GM10248 (cell line): ENCODE measurements at regions not wholly inside any gene's neighbourhood (a gene's known extent, or its start where the extent isn't known, plus 50 kb on each side); places are given as distances from the start of the nearest gene placed in this dataset.

Experiments used
- CTCF ChIA-PET: fragments of 300-600 bp; sonication (Branson Sonifier 250); formaldehyde crosslinking; extraction: SDS; loops from one replicate; lab custom pipeline; 2021; ENCODE audit warnings: antibody characterized with exemption; lab: Yijun Ruan, JAX
- POLR2A ChIA-PET: fragments of 350-650 bp; sonication (Branson Sonifier 250); formaldehyde crosslinking; extraction: SDS; loops from one replicate; lab custom pipeline; 2020; ENCODE audit warnings: antibody characterized with exemption; lab: Yijun Ruan, JAX
- DNase-seq: peaks from one replicate; pipeline ENCODE4 v3.0.0; 2012; ENCODE audit errors: extremely low spot score
- TF ChIP-seq, protein P1 (sequence below): IDR thresholded peaks from 2 replicates; pipeline ENCODE4 v1.5.1; 2012; ENCODE audit warnings: mild to moderate bottlenecking, low read depth; ENCODE audit errors: extremely low read depth, missing control alignments, control extremely low read depth

DNA sequence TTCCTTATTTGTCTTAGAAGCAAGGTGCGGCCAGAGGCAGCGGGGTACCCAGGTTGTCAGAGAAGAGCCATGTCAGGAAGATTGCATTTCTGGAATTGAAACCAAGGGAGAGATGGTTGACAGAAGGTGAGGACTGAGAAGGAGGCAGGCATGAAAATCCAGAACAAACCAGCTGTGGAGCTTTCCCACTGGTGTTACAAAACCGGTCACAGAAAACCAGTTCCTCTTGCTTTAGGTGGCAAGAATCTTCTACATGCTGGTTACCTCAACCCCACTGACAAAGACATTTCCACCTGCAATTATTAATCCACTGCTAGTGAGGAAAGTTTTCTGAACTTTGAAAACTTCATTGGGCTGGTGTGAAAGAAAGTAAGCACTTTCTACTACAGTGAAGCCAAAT lies 64.0 kb upstream of the MED4 start:
- DNase-seq, result no peak
- TF ChIP-seq, protein P1, sequence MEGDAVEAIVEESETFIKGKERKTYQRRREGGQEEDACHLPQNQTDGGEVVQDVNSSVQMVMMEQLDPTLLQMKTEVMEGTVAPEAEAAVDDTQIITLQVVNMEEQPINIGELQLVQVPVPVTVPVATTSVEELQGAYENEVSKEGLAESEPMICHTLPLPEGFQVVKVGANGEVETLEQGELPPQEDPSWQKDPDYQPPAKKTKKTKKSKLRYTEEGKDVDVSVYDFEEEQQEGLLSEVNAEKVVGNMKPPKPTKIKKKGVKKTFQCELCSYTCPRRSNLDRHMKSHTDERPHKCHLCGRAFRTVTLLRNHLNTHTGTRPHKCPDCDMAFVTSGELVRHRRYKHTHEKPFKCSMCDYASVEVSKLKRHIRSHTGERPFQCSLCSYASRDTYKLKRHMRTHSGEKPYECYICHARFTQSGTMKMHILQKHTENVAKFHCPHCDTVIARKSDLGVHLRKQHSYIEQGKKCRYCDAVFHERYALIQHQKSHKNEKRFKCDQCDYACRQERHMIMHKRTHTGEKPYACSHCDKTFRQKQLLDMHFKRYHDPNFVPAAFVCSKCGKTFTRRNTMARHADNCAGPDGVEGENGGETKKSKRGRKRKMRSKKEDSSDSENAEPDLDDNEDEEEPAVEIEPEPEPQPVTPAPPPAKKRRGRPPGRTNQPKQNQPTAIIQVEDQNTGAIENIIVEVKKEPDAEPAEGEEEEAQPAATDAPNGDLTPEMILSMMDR, result no peak
- CTCF ChIA-PET, result no interaction called here
- POLR2A ChIA-PET, result interaction anchor here (0.6 kb wide), 1 partner anchor 1512 kb away, joined by 4 read pairs; no protein-coding TSS in a partner anchor

DNA sequence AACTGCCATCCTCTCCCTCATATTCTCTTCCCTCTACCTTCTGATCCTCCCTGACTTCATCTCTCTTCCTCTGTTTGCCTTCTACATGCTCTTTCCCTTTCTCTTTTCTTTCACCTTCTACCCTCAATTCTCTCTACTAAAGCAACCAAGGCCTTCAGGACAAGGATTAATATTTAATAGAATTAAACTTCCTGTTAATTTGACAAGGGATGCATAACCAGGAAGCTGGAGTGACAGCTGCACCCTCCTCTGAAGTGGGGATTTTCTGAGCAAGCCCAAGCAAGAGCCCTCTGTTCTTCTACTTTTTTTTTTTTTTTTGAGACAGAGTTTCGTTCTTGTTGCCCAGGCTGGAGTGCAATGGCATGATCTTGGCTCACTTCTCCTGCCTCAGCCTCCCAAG lies 63.4 kb upstream of the MED4 start:
- POLR2A ChIA-PET, result interaction anchor here (0.6 kb wide), 1 partner anchor 1511 kb away, joined by 4 read pairs; no protein-coding TSS in a partner anchor
- CTCF ChIA-PET, result no interaction called here
- DNase-seq, result no peak
- TF ChIP-seq, protein P1, result no peak

DNA sequence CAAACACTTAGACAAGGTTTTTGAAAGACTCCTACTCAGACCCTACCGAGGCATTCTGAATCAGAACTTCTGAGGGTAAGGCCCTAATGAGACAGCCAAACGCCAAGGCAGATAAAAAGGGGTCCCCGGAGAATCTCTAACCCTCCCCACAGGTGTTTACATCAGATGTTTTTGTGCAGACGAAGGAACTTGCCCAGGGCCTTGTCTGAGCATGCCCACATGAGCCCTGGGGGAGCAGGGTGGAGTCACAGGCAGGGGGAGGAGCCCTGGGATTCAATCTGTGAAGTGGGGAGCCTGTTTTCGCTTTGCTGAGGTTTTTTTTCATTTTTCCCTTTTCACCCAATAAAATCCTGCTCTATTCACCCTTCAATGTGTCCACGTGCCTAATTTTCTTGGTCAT lies 61.6 kb upstream of the MED4 start:
- ChIA-PET POLR2A (no interaction called here), CTCF (interaction anchor here (1.1 to 1.2 kb wide), 3 partner anchors 13 to 29 kb away, joined by 3 to 4 read pairs (median 3); no protein-coding TSS in a partner anchor)
- no peak for DNase-seq
- TF ChIP-seq, protein P1, result no peak

DNA sequence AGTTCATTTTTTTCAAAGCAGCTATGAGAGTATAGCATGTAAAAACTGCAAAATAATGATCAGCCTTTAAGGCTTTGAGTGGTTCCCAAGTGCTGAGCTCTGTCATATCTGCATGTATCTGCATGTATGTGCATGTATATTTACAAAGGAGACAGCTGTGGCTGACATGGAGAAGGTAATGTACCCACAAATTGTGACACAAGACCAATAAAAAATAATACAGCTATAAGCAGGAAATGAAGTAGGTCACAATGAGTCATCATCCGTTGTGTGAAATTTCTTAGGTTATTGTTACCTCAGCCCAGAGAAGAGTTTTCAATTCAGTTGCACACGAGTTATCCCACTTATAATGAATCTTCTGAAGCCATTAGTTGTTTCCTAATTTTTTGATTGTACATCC lies 60.9 kb upstream of the MED4 start:
- POLR2A ChIA-PET, result no interaction called here
- DNase-seq, result no peak
- TF ChIP-seq, protein P1, result no peak
- CTCF ChIA-PET, result interaction anchor here (1.1 kb wide), 1 partner anchor 14 kb away, joined by 4 read pairs; no protein-coding TSS in a partner anchor

DNA sequence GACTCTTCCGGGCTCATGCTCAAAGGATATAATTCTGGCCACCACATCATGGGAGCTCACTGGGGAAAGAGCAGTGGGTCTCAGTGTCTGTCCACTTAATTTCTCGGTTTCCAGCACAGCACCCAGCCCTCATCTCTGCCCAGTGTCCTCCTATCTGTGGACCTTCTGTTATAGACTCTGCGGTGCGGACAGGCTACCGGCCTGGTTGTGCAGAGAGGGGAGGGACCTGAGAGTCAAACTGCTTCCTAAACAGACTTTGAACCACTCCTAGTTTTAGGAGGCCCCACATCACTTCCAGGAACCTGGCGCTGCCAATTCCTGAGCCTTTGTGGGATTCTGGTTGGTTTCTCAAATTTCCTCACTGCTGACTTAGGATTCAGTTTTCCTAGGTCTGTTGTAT lies 59.8 kb upstream of the MED4 start:
- CTCF ChIA-PET, result interaction anchor here (1.3 kb wide), 1 partner anchor 426 kb away, joined by 4 read pairs; no protein-coding TSS in a partner anchor
- DNase-seq, result no peak
- POLR2A ChIA-PET, result no interaction called here
- TF ChIP-seq, protein P1, result no peak

DNA sequence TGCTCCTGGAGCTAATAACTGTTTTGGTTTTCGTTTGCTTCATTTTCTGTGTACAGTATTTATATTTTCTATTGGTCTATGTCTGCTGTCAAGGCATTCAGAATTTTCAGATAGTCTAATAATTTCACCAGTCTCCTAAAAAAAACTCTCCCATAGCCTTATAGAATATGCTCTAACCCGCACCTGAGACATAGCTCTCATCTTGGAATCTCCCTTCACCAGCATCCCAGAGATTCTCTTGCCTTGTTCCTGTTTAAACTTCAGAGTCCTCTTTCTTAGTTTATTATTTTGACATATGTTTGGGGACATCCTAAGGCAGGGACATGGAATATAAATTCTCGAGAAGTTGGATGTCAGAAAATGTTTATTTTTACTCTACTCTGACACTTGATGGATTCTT lies 58.3 kb upstream of the MED4 start:
- DNase-seq, result no peak
- TF ChIP-seq, protein P1, result no peak
- POLR2A ChIA-PET, result no interaction called here
- CTCF ChIA-PET, result interaction anchor here (1.0 kb wide), 1 partner anchor 9 kb away, joined by 3 read pairs; no protein-coding TSS in a partner anchor
